Stimulated activated CD8-positive, alpha-beta memory T cell treated with anti-CD3 and anti-CD28 coated beads, Interleukin-12 subunit alpha, Interleukin-12 subunit beta, amount 100 ng/mL, for 24 hours (primary cell): ENCODE measurements at regions not wholly inside any gene's neighbourhood (a gene's known extent, or its start where the extent isn't known, plus 50 kb on each side); places are given as distances from the start of the nearest gene placed in this dataset.

Experiments
- DNase-seq: peaks from one replicate; pipeline ENCODE4 v3.0.0-alpha.2; 2020; ENCODE audit errors: extremely low read depth

DNA sequence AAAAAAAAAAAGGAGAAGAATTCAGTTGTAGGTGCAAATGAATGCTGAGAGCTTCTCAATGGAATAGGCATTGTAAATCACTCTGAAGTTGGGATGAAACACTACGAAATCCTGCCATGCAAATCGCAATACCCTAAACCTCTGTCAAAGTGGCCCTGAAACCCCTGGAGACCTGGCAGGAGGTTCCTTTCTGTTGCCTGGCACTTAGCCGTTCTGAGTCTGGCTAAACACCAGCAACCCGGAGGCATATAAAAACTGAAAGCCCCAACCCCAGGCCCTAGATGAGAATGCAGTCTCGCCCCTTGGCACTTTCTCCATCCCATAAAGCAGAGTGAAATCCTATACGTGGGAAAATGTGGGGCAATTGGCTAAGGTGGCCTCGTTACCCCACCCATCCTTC, 151.5 kb upstream of the PARP11 start:
- no peak for DNase-seq

DNA sequence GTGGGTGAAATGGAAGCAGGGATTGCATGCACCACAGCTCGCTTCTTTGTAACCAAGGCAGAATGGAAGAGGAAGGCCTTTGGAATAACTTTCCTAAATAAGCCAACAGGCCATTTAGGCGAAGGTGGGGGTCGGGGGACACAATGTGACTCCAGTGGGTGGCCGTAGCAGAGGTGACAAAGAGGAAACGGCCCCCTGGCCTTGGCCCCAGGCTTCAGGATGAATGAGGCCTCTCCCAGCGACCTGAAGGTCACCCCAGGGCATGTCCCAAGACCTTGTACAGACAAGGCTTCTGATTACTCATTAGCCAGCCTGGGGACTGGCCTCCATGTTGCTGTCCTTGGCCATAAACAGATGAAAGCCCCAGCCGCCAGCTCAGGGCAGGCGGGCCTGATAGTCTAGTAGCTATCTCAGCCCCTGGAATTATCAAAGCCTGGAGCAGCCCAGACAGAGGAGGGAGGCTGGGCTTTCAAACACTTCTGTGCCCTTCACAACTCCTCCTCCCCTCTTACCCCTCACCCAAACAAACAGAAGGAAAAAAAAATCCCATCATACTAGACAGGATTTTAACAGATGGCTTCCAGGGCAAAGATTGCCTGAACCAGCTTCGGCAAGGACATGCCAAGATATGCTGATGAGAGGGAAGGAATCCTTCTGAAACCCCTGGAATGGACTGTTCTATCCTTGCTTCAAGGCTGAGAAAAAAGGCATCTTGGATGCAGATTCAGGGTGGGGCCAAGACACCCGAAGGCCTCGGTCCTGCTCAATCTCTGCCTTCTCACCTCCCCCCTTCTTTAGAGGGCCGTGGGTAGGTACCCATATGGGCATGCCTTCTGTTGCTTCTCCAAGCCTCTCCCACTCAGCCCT, 142.3 kb upstream of the PARP11 start:
- no peak for DNase-seq

DNA sequence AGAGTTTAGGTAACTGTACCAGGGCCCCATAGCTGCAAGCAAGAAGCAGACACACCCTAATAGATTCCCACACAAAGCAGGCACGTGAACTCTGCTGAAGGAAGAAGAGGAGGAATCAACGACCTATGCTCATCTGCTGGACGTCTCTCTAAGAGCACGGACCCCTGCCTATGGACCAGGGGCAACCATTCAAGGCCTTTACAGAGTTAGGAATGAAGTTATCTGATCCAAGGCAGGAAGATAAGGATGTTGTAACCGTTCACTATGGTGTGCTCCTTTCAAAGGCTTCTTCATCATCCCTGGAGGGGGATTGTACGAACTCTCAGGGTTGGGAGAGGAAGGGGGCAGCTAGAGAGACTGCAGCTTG, 141.6 kb upstream of the PARP11 start:
- DNase-seq, result no peak

DNA sequence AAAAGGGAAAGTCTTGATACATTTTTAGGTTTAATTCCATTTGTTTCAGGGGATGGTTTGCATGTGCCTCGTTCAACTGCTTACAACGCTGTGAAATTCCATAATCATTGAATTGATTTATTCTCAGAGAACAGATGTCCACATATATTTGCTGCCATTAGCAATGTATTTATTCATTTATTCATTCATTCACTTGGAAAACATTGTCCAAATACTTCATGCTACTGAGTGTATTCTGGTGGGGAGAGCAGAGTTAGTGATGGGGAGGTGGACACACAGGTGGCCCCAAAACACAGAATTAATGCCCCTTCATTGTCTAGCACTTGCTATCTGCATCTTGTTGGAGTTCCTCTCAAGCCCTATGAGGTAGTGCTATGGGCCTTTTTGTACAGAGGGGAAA, 141.2 kb upstream of the PARP11 start:
- DNase-seq, result no peak

DNA sequence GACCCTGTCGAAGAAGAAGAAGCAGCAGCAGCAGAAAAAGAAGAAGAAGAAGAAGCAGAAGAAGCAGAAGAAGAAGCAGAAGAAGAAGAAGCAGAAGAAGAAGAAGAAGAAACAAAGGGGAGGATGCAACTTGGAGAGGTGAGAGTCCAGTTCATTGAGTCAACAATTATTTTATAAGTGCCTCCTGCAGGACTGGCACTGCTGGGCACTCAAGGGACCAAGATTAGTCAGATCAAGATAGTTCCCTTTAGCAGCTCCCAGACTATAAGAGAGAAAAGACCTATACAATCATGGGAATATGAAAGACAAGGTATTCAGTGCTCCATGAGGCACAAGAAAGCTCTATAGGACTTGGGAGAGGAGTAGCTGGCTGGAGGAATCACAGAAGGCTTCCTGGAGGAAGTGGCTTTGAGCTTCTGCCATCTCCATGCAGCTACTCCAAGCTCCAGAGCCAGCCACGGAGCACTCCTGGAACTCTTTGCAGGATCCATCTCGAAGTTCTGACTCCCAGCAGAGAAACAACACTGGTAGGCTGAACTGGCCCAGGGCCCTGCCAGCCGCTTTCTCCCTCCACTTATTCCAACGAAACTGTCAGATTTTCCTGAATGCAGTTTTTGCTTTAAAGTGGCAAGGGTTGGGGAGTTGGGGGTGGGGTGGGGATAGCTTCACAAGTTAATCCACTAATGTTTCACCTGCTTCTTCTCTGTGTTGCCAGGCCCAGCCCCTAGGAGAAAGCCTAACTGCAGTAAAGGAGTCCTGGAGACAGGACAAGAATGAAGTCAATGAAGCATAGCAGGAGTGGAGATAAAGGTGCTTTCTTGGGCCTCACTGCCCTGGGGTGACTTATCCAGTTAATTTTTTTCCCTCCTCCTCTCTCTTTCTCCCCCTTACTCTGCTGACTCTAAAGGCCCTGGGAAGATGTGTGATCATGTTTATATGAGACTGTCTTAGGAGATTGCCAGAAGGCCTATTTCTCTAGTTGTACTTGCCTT, 140.1 kb upstream of the PARP11 start:
- DNase-seq, result no peak

DNA sequence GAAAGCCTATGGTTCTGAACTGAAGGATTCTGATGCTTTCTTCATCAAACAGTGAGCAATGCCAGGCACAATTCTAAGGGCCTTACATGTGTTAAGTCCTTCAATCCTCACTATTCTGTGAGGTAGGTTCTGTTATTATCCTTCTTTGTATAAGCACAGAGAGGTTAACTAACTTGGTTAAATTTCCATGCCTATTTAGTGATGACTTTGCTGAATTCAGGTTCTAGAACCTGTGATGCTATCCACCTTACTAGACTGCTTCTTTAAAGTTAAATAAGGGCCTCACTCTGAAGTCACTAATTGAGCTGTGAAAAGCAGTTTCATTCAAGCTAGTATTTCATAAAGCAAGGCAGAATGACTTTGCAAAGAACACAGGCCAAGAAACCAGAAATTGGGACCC, 138.9 kb upstream of the PARP11 start:
- no peak for DNase-seq

DNA sequence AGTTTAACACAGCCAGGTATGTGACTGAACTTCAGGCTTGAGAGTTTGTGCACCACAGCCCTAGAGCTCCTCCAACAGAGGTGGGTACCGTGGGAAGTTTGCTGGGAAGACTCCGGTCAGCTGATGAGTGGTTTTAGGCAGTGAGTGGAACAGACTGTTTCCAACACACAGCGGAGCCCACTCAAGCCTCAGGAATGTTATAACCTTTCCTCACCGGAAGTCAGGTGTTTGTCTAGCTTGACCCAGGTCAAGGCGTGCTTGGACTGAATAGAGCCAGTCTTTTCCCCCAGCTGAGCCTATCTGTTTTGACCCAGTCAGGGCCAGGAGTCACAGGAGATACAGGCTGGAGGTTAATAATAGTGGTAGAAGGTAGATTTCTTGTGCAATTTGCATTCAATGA, 138.4 kb upstream of the PARP11 start:
- DNase-seq, result no peak

DNA sequence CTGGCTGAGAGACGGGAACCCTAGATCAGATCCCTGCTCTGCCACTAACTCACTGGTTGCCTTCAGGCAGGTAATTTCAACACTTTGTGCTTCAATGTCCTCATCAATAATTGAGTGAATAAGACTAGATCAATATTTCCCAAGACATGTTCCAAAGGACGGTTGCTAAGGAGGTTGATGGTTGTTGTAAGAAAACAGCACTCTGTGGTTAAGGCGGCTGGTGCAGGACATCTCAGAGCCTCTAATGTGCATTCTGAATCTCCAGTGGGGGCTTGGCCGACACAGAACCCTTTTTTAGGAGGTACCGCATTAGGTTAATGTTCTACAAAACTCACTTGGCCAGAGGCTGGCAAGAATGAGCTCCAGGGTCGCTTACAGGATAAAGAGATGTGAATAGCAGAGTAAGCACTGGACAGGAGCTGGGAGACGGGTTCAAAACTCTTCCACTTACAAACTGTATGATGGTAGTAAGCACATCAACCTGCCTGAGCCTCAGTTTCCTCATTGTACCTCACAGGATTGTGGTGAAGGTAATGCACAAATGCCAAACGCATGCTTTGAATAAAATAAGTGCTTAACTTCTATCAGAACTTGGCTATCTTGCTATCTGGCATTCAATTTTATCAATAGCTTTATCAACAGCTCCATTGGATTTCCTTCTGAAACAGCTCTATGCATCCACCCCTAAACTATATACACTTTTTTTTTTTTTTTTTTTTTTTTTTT, 136.9 kb upstream of the PARP11 start:
- DNase-seq, result no peak

DNA sequence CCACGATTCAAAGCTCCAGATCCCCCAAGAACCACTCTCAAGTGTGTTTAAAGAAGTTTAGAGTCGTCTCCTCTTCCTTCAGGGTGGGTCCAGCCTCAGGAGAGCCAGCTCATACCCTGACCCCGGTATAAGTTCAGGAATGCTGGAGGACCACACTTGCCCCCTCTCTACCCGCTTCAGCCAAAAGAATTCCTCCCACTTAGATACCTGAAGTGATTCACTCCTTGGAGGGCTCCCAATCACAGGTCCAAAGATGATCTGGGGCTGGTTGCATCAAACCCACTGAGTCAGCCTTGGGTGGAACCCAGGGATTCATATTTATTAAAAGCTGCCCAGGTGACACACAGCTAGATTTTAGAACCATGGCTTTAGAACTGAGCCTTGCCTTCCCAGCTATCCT, 133.5 kb upstream of the PARP11 start:
- no peak for DNase-seq

DNA sequence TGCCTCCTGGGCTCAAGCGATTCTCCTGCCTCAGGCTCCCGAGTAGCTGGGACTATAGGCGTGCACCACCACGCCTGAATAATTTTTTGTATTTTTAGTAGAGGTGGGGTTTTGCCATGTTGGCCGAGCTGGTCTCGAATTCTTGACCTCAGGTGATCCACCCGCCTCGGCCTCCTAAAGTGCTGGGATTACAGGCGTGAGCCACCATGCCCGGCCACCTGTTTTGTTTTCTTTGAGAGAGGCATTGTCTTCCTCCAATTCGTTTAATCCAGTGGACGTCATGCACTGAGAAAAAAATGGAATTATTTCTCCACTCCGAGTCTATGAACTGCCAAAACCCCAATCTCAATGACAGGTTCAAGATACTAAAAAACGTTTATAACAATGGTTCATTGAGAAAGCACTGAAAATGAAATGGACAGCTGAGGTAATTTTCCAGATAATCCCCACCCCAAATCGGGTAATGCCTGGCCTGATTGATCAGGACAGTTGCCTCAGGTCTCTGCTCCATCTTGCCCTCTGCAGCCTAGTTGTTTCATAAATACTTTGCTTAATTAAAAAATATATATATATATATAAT, 132.7 kb upstream of the PARP11 start:
- DNase-seq, result no peak

DNA sequence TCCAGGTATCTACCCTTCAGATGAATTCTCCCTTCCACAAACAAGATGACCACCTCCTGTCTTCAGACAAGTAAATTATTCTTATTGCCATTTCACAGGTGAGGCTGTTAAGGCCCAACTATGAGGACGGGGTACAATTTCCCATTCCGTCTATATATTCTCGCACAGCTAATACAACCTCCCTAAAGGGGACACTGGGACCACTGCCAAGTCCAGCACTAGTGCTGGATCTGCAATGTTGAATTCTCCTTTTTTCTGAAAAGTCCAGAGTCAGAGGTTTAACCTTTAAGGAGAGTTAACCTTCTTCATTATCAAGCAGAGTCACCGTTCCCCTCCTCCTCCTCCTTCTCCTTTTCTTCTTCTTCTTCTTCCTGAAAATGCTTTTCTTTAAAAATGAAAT, 130.4 kb upstream of the PARP11 start:
- no peak for DNase-seq

DNA sequence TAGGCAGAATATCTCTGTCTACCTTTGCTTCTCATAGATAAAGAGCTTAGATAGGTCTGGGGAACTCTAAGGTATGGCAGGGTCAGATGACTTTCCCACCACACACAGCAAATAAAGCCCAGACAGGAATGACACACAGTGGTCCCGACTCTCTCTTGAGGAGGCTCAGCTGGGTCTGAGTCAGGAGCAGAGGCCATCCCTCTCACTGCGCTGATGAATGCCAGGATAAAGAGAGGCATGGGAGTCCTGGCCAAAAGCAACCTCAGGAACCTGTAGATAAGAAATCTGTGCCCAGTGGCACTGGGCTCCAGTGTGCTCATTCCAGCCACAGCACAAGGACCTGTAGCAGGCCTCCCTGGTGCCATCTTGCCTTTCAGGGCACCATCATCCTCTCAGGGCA, 129.4 kb upstream of the PARP11 start:
- no peak for DNase-seq

DNA sequence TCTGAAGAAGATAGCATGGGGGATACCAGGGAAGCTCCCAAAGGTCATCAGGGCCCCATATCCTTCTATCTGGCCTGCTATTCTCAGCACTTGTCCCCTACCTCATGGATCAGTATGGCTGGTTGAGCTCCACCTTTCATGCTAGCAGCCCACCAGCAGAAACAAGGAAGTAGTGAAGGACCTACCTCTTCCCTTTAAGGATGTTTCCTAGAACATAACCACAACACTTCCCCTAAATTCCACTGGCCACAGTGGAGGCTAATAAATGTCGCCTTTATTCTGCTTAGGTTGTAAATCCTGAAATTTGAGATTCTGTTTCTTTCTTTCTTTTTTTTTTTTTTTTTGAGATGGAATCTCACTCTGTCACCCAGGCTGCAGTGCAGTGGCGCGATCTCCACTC, 128.6 kb upstream of the PARP11 start:
- DNase-seq, result no peak

DNA sequence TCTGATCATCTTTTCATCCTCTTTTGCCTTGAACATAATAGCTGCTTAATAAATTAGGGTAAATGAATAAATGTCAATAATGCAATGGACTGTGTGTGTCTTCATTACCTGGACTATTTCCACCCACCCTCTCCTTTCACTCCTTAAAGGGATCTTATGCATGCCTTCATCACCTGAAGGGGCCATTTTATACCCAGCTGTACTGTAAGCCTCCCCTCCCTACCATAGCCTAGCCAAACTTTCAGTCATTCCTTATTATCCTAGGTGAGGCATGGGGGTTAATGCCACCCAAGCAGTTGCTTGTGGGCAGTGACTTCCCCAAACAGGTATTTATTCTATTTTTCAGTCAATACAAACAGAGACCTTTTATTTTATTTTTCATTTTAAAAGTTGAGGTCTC, 127.8 kb upstream of the PARP11 start:
- no peak for DNase-seq

DNA sequence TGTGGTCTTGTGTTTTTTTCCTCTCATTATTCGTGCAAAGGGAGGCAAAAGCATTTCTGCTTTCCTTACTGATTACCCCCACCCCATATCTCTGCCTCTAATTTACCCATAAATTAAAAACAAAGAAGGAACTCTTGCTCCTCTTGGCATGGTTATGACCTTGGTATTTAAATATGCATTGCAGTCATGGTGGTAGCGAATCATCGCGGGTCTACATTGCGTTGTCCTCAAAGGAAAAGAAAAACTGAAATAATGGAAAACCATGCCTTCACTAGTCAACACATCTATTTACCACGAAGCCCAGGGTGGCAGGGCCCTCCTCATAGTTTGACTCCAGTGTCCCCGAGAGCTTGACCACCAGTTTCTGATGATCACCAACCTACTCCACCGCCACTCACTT, 126.7 kb upstream of the PARP11 start:
- DNase-seq, result no peak

DNA sequence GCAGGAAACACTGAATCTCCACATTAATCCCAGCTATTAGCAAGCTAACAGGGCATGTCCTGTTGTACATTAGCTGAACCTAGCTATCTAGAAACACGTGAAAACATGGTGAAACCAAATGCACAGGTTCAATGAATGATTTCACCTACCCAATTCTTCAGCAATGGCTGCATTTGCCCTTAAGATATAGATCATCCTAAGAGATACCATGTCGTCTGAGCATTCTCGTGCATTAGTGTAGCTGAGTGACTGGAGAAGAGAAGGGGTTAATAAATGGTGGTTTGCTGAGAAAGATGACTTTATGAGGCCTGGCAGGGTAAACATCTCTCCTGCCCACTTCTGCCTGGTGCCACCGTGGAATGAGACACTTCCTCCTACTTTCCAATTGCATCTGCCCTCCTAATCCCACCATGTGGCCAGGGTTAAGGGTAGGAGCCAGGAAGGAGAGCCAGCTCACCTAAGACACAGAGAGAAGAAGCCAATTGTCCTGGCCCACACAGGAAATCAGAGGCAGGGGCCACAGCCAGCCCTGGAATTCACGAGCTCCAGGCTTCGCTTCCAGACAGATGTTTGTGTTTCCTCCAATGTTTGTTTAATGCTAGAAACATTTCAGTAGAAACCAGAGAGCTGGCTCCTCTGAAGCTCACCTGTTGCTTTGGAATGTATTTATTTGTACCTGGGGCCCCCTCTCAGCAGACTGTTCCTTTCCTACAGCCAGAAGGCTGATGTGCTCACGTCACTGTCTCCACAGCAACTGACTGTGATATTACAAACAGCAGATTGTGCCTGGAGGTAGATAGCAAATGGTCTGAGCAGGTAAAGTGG, 126.0 kb upstream of the PARP11 start:
- no peak for DNase-seq

DNA sequence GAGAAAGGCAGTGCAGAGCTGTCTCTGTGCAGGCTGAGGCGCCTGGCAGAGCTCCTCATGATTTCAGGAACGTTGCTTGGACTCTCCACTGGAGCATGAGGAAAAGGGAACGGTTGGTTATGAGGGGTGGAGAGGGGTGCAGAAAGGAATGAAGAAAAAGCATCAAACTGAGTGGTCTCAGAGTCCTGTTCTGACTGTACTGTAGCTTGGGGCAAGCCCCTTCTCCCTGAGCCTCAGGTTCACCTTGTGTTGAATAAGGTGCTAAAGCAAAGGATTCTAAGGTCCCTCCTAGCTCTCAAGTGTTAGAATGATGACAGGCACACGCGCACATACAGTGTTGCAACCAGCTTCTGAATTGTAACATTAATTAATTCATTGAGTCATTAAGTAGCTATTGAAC, 125.2 kb upstream of the PARP11 start:
- DNase-seq, result no peak

DNA sequence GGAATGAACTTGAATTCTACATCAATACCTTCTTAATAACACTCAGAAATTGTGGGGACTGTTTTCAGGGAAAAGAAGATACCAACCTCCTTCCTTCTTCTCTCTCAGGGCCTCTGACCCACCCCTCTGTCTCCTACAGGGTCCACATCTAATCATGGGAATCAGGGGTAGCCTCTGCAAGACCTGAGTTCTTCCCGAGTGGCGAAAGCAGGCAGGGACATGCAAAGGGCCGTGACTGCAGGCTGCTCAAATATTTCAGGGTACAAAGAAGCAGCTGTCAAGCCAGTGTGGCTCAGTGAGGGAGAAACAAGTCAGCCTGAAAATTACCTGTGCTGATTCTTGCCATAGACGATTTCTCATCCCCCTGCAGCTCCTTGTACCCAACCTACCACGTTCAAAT, 123.1 kb upstream of the PARP11 start:
- DNase-seq, result no peak

DNA sequence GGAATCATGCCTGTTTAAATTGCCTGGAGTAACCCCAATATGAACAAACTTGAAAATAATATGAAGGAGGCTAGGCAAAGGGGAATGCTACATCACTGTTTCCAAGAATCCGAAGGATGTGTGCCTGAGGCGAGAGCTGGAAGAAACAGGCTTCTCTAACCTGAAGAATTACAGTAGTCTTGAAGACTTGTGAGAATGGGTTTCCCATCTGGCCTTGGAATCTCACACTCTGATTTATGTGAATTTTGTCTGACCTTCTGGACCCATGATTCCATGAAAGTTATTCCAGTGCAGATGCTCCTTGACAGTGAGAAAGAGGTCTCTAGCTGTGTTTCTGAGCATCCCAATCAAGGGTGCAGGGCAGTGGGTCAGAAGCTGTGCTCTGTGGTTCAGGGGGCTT, 122.1 kb upstream of the PARP11 start:
- no peak for DNase-seq

DNA sequence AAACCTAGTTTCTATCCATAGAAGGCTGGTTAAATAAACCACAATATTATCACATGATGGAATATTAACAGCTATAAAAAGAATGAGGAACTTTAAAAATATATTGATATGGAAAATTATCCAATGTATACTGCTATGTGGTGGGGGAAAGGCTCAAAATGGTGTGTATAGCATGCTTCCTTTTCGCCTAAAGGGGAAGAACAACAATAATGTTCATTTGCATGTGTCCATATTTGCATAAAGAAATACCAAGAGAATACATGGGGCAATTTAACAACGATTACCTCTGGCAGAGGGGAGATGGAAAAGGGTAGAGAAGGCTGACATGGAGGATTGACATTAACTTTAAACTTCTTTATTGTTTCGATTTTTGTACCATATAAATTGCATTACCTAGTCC, 121.3 kb upstream of the PARP11 start:
- DNase-seq, result no peak

DNA sequence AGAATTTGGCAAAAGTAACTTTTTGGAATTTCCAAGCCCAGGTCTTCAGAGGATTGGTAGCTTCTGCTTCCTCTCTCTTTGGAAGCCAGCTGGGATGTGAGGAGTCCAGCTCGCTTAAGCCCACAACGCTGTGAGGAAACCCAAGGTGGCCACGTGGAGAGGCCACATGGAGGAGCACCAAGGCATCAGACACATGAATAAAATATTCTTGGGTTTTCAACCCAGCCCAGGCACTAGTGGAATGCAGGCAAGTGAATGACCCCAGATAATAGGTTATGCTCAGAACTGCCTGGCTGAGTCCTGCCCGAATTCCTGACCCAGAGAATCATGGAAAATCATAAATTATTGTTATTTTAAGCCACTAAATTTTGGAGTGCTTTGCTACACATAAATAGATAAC, 119.7 kb upstream of the PARP11 start:
- no peak for DNase-seq
